MM.1S (cell line): ENCODE measurements at regions not wholly inside any gene's neighbourhood (a gene's known extent, or its start where the extent isn't known, plus 50 kb on each side); places are given as distances from the start of the nearest gene placed in this dataset.

Experiments used
- DNase-seq: peaks from one replicate; pipeline ENCODE4 v3.0.0-alpha.2; 2015
- H2AFZ ChIP-seq: fragments of 300-600 bp; sonication (generic); 2 replicates; pipeline ENCODE4 v1.6.0; 2016; ENCODE audit warnings: antibody characterized with exemption, low read length
- H3F3A ChIP-seq: fragments of 300-600 bp; sonication (generic); 2 replicates; pipeline ENCODE4 v1.6.1; 2016; ENCODE audit warnings: mild to moderate bottlenecking, antibody characterized with exemption, low read length, moderate library complexity, mixed read lengths; ENCODE audit not compliant: insufficient read depth
- H3K27ac ChIP-seq: fragments of 300-600 bp; sonication (generic); 2 replicates; pipeline ENCODE4 v1.5.1; 2016; ENCODE audit warnings: mild to moderate bottlenecking, low read length
- H3K27me3 ChIP-seq: fragments of 300-600 bp; sonication (generic); replicated peaks from 2 replicates; pipeline ENCODE4 v1.6.0; 2016; ENCODE audit warnings: low read length; ENCODE audit not compliant: insufficient read depth
- H3K36me3 ChIP-seq: fragments of 300-600 bp; sonication (generic); replicated peaks from 2 replicates; pipeline ENCODE4 v1.6.1; 2016; ENCODE audit warnings: mild to moderate bottlenecking, low read length, mixed read lengths; ENCODE audit not compliant: insufficient read depth
- H3K4me1 ChIP-seq: fragments of 300-600 bp; sonication (generic); 2 replicates; pipeline ENCODE4 v1.6.1; 2016; ENCODE audit warnings: low read length, mixed read lengths
- H3K4me2 ChIP-seq: fragments of 300-600 bp; sonication (generic); 2 replicates; pipeline ENCODE4 v1.6.0; 2016; ENCODE audit warnings: low read depth, low read length
- H3K4me3 ChIP-seq: fragments of 300-600 bp; sonication (generic); 2 replicates; pipeline ENCODE4 v1.5.1; 2016; ENCODE audit warnings: low read length, mixed read lengths
- H3K79me2 ChIP-seq: fragments of 300-600 bp; sonication (generic); 2 replicates; pipeline ENCODE4 v1.6.1; 2016; ENCODE audit warnings: mixed run types, low read length, mixed read lengths
- H3K9ac ChIP-seq: fragments of 300-600 bp; sonication (generic); 2 replicates; pipeline ENCODE4 v1.6.1; 2016; ENCODE audit warnings: low read length, mixed read lengths
- H3K9me2 ChIP-seq: fragments of 300-600 bp; sonication (generic); replicated peaks from 2 replicates; pipeline ENCODE4 v1.6.1; 2016; ENCODE audit warnings: mild to moderate bottlenecking, low read length, mixed read lengths; ENCODE audit not compliant: insufficient read depth
- H3K9me3 ChIP-seq: fragments of 300-600 bp; sonication (generic); replicated peaks from 2 replicates; pipeline ENCODE4 v1.6.1; 2016; ENCODE audit warnings: mild to moderate bottlenecking, low read length, mixed read lengths; ENCODE audit not compliant: insufficient read depth
- H4K20me1 ChIP-seq: fragments of 300-600 bp; sonication (generic); 2 replicates; pipeline ENCODE4 v1.6.1; 2016; ENCODE audit warnings: mild to moderate bottlenecking, low read length, moderate library complexity, mixed read lengths; ENCODE audit not compliant: insufficient read depth
- EZH2 ChIP-seq: fragments of 300-600 bp; sonication (generic); optimal IDR thresholded peaks from 2 replicates; pipeline ENCODE3; 2017; ENCODE audit warnings: low read depth, mild to moderate bottlenecking, antibody characterized with exemption, low read length, mixed read lengths
- EZH2phosphoT487 ChIP-seq: fragments of 300-600 bp; sonication (generic); IDR thresholded peaks from 2 replicates; pipeline ENCODE4 v1.6.1; 2018; ENCODE audit warnings: antibody characterized with exemption, low read length
- TF ChIP-seq, protein P1 (sequence below): fragments of 300-600 bp; sonication (generic); IDR thresholded peaks from 2 replicates; pipeline ENCODE4 v1.5.1; 2016; ENCODE audit warnings: antibody characterized with exemption, low read length, mixed read lengths

DNA sequence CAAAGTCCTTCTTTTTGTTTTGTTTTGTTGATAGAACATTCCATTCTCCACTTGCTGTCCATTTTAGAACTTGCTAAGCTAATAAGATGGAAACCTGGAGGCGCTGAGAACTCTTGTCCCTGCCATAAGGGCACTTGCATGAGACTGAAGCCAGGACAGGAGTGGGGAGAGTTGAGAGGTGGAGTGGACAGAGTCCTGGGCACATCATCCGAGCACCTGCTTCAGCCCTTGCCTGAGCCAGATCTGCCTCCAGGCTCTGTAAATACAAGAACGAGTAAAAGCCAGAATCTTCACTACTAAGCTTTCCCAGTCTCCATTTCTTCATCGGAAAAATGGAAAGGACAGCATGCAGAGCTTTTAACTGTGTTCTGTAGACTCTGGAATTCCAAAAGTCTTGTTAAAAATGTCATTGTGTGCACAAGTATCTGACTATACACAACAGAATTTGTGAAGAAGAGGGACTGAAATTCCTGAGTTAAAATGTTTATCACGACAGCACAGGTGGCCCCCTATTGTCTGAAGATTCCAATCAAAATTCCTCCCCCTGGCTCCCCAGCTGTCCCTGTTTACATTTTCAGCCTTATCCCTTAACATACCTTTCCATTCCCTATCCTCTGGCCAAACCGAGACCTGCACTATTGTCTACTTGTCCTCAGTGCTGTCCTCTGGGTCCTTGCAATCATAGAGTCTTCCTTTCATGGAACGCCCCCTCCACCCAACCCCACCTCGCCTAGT lies 498.2 kb upstream of the TNP1 start:
- H3K36me3 ChIP-seq, result no peaks in the 10 kb centered on the region
- no peaks in the 10 kb centered on the region for H3F3A ChIP-seq
- H3K4me3 ChIP-seq, result no peak overlapping the region
- no peak for DNase-seq
- no peak overlapping the region for H3K4me2 ChIP-seq
- H3K27ac ChIP-seq, result no peak overlapping the region
- no peaks in the 10 kb centered on the region for H4K20me1 ChIP-seq
- H3K9me3 ChIP-seq, result no peaks in the 10 kb centered on the region
- H3K27me3 ChIP-seq, result no peaks in the 10 kb centered on the region
- H3K9ac ChIP-seq, result no peak overlapping the region
- H3K9me2 ChIP-seq, result no peaks in the 10 kb centered on the region
- H3K79me2 ChIP-seq, result no peaks in the 10 kb centered on the region
- no peak overlapping the region for H2AFZ ChIP-seq
- H3K4me1 ChIP-seq, result no peaks in the 10 kb centered on the region
- TF ChIP-seq, protein P1, sequence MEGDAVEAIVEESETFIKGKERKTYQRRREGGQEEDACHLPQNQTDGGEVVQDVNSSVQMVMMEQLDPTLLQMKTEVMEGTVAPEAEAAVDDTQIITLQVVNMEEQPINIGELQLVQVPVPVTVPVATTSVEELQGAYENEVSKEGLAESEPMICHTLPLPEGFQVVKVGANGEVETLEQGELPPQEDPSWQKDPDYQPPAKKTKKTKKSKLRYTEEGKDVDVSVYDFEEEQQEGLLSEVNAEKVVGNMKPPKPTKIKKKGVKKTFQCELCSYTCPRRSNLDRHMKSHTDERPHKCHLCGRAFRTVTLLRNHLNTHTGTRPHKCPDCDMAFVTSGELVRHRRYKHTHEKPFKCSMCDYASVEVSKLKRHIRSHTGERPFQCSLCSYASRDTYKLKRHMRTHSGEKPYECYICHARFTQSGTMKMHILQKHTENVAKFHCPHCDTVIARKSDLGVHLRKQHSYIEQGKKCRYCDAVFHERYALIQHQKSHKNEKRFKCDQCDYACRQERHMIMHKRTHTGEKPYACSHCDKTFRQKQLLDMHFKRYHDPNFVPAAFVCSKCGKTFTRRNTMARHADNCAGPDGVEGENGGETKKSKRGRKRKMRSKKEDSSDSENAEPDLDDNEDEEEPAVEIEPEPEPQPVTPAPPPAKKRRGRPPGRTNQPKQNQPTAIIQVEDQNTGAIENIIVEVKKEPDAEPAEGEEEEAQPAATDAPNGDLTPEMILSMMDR, result no peak
- no peak for TF ChIP-seq EZH2
- no peak for TF ChIP-seq EZH2phosphoT487

DNA sequence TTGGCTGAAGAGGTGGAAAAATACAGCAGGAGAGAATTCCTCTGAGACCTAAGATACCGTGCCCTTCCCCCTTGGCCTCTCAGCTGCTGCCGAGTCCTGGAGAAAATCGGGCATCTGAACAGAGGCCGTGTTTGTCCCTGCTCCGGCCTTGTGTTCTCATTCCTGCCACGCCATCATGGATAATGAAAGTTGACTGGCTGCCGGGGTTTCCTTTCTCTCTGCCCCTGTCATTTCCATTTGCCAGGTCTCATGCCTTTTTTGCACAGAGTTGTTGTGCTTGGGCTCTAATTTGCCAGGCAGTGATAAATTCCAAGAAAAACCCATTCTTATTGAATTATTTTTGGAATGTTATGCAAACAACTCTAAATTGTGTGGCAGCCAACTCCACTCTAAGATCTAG lies 496.9 kb upstream of the TNP1 start:
- no peaks in the 10 kb centered on the region for H3K27me3 ChIP-seq

DNA sequence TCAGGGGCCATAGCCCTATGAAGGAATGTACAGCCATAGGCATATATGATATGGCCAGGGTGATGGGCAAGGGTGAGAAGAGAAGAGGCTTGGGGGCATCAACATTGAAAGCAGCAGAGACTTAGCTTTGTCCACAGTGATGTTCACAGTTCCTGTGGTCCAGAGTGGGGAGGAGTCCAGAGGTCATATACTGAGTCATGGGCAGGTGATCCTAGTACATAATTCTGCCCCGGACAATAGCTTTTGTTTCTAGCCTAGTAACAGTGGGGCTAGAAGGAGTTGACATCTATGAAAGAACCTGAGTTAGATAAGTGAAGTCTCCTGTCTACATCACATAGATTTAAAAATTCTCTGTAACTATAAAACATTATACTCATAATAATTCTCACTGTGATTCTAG lies 496.3 kb upstream of the TNP1 start:
- Histone ChIP-seq H3K4me2 (no peak overlapping the region), H3K27me3 (no peaks in the 10 kb centered on the region), H3K9me3 (no peaks in the 10 kb centered on the region), H4K20me1 (no peaks in the 10 kb centered on the region), H3K9me2 (no peaks in the 10 kb centered on the region), H3K4me1 (no peaks in the 10 kb centered on the region), H3K9ac (no peak overlapping the region), H3K27ac (no peak overlapping the region), H3K36me3 (no peaks in the 10 kb centered on the region), H3K79me2 (no peaks in the 10 kb centered on the region), H2AFZ (no peak overlapping the region), H3K4me3 (no peak overlapping the region), H3F3A (no peaks in the 10 kb centered on the region)
- no peak for DNase-seq
- TF ChIP-seq EZH2, result no peak

More for the DNA sequence above, 496.9 kb upstream of the TNP1 start:
- Histone ChIP-seq H3K27ac (no peak overlapping the region), H4K20me1 (no peaks in the 10 kb centered on the region), H3F3A (no peaks in the 10 kb centered on the region), H3K9ac (no peak overlapping the region), H2AFZ (no peak overlapping the region), H3K79me2 (no peaks in the 10 kb centered on the region), H3K4me1 (no peaks in the 10 kb centered on the region), H3K4me2 (no peak overlapping the region), H3K36me3 (no peaks in the 10 kb centered on the region), H3K4me3 (no peak overlapping the region), H3K9me3 (no peaks in the 10 kb centered on the region), H3K9me2 (no peaks in the 10 kb centered on the region)
- TF ChIP-seq EZH2 (no peak), EZH2phosphoT487 (no peak)
- TF ChIP-seq, protein P1, result no peak
- no peak for DNase-seq

DNA sequence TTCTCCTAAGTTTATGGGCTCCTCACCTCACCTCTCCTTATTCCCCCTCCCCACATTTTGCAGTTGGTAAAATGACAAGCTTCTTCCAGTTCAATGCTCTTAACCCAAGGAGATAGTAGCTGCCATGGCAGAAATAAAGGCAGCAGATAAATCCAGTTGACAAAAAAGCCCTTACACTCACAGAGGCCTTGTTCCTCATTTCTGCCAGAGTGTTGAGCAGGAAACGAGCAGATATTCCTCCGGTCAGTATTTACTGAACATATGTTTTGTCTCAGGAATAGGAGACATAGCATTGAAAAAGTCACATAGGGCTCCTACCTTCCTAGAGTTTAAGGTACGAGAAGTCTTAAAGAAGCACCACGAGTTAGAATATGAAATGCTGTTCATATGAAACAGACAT lies 493.7 kb upstream of the TNP1 start:
- Histone ChIP-seq H2AFZ (no peak overlapping the region), H3K79me2 (no peaks in the 10 kb centered on the region), H3K27ac (no peak overlapping the region), H3K27me3 (no peaks in the 10 kb centered on the region), H3K9me3 (no peaks in the 10 kb centered on the region), H3F3A (no peaks in the 10 kb centered on the region), H4K20me1 (no peaks in the 10 kb centered on the region), H3K4me2 (no peak overlapping the region), H3K9me2 (no peaks in the 10 kb centered on the region), H3K4me3 (no peak overlapping the region), H3K9ac (no peak overlapping the region), H3K4me1 (no peaks in the 10 kb centered on the region), H3K36me3 (no peaks in the 10 kb centered on the region)
- TF ChIP-seq EZH2 (no peak), EZH2phosphoT487 (no peak)
- TF ChIP-seq, protein P1, result no peak
- no peak for DNase-seq
